Urothelium cell line (cell line): ENCODE measurements at regions not wholly inside any gene's neighbourhood (a gene's known extent, or its start where the extent isn't known, plus 50 kb on each side); places are given as distances from the start of the nearest gene placed in this dataset.
A peak's percentile ranks its signal among the peaks of the same experiment; 100 is the strongest.

ENCODE experiments used
- DNase-seq: peaks from one replicate; pipeline ENCODE4 v3.0.0; 2011; ENCODE audit warnings: low spot score, mixed read lengths
- FAIRE-seq: peaks from 2 replicates; lab custom pipeline; 2011; peaks lifted over from hg19 to GRCh38; lab: Jason Lieb, UNC

- DNase-seq (no peak), FAIRE-seq (no peak)
These were observed 97.0 kb upstream of the JAG1 start for GRCh38 chr20:10770753-10771152.

GRCh38 chr20:10771435-10772140, 97.8 kb upstream of the JAG1 start:
- no peak for DNase-seq
- FAIRE-seq, result no peak

DNA sequence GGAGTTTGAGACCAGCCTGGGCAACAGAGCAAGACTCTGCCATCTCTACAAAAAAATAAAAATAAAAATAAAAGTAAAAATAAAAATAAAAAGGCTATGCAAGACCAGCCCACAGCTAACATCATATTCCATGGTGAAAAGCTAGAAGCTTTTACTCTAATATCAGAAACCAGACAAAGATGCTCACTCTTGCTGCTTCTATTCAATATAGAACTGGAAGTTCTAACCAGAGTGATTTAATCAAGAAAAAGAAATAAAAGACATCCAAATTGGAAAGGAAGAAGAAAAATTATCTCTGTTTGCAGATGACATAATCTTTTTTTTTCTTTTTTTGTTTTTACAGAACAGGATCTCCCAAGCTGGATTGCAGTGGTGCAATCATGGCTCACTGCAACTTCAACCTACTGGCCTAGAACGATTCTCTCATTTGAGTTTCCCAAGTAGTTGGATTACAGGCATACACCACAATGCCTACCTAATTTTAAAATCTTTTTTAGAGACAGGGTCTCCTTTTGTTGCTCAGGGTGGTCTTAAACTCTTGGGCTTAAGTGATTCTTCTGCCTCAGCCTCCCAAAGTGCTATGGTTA, 100.7 kb upstream of the JAG1 start:
- no peak for FAIRE-seq
- no peak for DNase-seq

DNA sequence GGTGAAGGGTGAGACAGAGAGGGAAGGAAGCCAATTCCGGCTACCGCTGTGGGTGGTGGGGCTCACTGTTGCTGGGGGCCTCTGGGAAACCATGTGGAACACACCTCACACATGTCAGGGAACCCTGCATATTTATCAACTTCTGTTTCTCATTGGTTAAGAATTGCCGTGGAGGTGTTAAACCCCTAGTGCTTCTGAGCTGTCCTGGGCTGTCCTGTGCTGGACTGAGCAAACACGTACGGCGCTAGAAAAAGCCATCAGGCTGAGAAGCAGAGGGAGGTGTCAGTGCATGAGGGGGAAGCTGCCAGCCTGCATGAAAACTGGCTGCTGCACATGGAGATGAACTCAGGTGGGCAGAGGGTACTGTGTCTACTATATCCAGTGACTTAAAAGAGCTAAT, 103.9 kb upstream of the JAG1 start:
- FAIRE-seq (no peak), DNase-seq (no peak)

- FAIRE-seq, result no peak
- no peak for DNase-seq
These were observed 106.1 kb upstream of the JAG1 start for GRCh38 chr20:10779911-10780310.

DNA sequence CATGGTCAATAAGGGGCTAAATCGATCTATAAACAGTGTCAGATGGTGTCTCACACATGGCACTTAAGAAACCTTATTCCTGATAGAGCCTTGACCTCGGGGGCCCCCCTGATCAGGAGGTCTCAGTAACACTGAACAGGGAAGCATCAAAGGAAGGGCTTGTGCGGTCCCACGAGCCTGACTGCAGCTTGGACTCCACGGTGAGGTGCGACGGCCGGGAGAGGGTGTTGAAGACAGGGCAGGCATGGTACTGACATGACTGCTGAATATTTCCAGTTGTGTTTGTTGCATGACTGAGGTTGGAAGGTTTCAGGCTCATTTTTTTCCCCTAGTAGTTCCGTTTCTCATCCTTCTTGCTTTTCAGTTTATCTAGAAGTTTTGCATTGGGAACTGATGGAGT, 107.1 kb upstream of the JAG1 start:
- FAIRE-seq (no peak), DNase-seq (no peak)

GRCh38 chr20:10781526-10781925, 107.7 kb upstream of the JAG1 start:
- FAIRE-seq (no peak), DNase-seq (no peak)

DNA sequence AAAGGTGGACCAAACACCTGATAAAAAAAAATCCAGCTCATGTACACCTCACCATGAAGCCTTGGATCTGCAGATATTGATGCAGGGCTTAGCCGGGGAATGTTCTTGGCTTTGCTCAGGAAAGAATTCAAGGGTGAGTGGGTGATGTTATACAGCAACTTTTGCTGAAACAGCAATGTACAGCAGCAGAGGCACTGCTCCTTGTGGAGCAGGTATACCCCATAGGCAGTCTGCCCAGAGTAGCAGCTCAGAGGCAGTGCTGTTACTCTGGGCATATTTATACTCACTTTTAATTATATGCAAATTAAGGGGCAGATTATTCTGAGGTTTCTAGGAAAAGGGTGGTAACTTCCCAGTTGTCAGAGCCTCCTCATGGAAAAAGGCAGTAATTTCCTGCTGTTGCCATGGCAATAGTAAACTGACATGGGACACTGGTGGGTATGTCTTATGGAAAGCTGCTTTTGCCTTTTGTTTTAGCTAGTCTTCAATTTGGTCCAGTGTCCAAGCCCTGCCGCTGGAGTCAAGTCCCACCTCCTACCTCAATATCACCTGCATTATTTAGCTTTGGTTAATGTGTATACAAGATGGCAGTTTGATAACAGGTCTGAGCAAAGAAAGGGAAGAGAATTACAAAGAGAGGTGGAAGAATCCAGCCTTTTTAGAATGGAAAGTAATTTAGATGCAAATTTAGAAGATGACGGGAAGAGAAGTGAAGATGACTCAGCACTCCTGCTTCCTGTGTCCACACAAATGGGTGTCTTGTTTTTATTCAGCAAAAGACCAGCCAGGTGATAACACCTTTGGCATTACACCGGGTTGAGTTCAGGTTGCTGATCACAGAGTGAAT, 110.1 kb upstream of the JAG1 start:
- FAIRE-seq (peak; percentile 17), DNase-seq (no peak)

GRCh38 chr20:10784554-10785183, 110.9 kb upstream of the JAG1 start:
- FAIRE-seq (no peak), DNase-seq (no peak)

- DNase-seq (no peak), FAIRE-seq (no peak)
These were observed 112.9 kb upstream of the JAG1 start for GRCh38 chr20:10786678-10787077.

- FAIRE-seq (no peak), DNase-seq (no peak)
These were observed 114.3 kb upstream of the JAG1 start for GRCh38 chr20:10788055-10788454.

DNA sequence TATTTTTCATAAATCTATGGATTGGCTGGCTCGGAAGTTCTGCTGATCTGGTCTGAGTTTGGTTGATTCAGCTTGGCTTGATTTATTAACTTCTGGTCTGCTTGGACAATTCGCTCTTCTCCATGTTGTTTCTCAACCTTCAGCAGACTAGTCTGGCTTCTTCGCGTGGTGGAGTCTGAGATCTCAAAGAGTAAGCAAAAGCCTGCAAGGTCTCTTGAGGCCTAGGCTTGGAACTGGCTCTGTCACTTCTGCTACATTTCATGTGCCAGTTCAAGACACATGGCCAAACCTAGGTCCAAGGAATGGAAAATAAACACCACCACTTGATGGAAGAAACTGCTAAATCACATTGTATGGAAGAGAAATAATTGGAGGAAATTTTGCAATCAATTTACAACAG, 115.1 kb upstream of the JAG1 start:
- no peak for DNase-seq
- no peak for FAIRE-seq

- FAIRE-seq, result no peak
- DNase-seq, result no peak
These were observed 115.6 kb upstream of the JAG1 start for GRCh38 chr20:10789386-10789785.

DNA sequence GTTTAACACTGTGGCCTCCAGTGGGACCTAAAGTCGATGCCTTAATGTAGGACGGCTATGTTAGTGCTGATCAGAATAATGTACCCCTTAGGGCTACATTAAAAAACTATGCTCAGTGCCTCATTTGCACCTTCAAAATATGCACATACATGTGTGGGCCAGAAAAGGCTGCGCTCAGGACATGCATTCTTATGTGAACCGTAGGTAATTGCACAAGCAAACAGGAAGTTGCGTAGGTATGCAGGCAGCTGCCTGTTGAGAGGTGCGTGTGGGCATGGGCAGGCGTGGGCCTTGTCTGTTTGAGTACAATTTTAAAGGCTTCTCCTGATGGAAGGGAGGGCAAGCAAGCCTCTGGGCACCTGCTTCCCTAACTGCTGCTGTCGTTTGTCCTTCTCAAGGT, 116.2 kb upstream of the JAG1 start:
- DNase-seq, result no peak
- FAIRE-seq, result no peak

GRCh38 chr20:10792291-10792690, 118.5 kb upstream of the JAG1 start:
- FAIRE-seq (no peak), DNase-seq (no peak)

GRCh38 chr20:10793766-10794165, 120.0 kb upstream of the JAG1 start:
- FAIRE-seq, result no peak

DNA sequence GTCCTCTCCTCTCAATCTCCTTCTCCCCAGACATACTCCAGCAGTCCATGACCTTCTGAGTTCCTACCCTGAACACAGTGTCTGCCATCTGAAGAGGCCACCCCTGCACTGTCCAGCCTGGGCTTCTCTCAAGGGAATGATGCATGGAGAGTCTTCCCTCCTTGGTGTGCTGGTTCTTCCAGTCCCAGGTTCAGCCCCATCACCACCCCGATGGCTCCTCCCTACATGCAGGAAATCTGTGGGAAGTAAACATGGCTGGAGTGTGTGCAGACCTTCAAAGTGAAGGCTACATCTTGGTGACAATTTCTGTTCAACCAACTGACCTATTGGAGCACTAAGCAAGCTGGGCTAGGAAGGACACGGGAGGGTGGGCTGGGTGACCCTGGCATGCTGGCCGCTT, 121.0 kb upstream of the JAG1 start:
- no peak for FAIRE-seq

More at GRCh38 chr20:10793766-10794165, 120.0 kb upstream of the JAG1 start:
- DNase-seq, result no peak

DNA sequence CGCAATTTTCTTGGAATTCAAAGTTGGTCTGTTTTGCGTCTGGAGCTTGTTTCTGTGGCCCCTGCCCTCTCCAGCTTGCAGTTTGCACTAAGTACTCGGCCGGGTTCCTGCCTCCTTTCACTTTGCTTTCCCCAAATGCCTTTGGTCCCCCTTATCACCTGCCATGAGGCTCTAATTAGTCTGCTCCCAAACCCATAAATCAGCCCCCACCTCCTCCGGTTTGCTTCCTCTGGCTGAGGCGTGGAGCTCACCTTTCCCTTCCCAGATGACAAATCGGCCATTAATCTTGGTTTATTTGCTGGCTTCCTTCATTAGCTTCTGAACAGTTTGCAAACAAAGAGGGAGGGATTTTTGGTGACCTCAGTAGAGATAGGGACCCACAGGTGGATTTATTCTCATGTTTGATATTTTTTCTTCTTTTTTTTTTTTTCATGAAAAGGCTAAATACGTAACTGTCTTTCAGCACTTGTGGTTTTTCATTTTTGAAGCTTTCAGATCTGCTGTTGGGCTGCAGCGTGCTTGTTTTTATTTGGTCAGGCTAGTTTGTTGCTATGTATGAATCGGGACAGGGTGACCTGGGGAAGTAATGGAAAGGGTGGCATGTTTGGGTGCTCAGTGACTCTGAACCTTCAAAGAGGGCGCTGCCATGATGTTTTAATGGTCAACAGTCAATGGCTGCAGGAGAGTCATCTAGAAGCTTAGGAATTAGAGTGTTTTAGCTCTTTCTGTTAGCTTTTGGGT, 121.7 kb upstream of the JAG1 start:
- no peak for FAIRE-seq

More for the DNA sequence above, 121.0 kb upstream of the JAG1 start:
- no peak for DNase-seq

GRCh38 chr20:10798811-10799210, 125.0 kb upstream of the JAG1 start:
- no peak for FAIRE-seq
- peak; percentile 14 for DNase-seq

More for the DNA sequence above, 121.7 kb upstream of the JAG1 start:
- DNase-seq, result no peak

DNA sequence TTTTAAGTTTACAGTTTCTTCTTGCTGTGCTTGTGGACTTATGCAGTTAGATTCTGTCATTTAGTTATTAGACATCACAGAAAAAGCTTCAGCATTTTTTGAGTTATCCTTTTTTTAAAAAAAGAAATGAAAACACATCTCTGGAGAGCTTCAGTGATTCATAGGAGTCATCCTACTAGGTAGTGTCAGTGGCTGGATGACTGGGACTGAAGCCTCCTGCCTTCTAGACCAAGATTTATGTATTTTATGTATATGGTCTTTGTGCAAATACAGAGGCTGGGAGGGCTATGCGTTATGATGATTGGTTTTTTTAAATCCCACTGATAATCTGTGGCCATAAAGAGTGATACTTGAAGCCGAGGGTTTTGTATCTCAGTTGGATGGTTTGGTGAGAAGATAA, 125.9 kb upstream of the JAG1 start:
- FAIRE-seq, result no peak

GRCh38 chr20:10800288-10800687, 126.5 kb upstream of the JAG1 start:
- DNase-seq (no peak), FAIRE-seq (no peak)

More for the DNA sequence above, 125.9 kb upstream of the JAG1 start:
- no peak for DNase-seq
